ENCODE measurements at regions not wholly inside any gene's neighbourhood (a gene's known extent, or its start where the extent isn't known, plus 50 kb on each side); places are given as distances from the start of the nearest gene placed in this dataset.

DNA sequence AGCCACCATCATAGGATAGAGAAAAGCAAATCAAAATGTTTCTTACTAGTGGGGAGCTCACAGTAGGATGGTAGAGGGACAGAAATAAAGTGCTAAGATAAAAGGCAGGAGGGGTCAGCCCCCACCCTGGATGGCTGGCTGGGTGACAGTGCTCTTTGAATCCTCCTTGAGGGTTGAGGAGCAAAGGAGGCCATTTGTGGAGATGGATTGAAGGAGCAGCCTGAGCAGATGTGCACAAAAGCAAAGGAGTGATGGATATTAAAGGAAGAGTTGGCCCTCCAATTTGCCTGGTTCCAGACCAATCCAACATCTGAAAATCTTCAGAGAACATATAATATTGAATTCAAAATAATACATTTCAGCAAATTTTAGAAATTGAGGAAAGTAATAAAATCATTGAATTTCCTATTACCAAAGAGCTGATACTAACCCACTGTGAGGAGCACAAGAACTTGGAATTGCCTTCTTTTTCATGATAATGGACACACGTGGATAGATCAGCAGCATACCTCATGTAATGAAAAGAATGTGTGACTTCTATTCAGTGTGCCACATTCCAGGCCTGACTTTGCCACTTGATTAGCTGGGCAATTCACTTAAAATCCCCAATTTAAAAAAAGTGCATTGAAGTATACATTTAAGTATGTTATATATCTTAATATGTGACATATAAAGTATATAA is 287.0 kb downstream of the FAT3 start:
- H3K27me3 ChIP-seq: no peaks in the 10 kb centered on the region
- H3K4me3 ChIP-seq: no peak overlapping the region
- TF ChIP-seq, protein P1, sequence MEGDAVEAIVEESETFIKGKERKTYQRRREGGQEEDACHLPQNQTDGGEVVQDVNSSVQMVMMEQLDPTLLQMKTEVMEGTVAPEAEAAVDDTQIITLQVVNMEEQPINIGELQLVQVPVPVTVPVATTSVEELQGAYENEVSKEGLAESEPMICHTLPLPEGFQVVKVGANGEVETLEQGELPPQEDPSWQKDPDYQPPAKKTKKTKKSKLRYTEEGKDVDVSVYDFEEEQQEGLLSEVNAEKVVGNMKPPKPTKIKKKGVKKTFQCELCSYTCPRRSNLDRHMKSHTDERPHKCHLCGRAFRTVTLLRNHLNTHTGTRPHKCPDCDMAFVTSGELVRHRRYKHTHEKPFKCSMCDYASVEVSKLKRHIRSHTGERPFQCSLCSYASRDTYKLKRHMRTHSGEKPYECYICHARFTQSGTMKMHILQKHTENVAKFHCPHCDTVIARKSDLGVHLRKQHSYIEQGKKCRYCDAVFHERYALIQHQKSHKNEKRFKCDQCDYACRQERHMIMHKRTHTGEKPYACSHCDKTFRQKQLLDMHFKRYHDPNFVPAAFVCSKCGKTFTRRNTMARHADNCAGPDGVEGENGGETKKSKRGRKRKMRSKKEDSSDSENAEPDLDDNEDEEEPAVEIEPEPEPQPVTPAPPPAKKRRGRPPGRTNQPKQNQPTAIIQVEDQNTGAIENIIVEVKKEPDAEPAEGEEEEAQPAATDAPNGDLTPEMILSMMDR (IDR thresholded peaks at IDR 0.05): no peak
- no peaks in the 10 kb centered on the region for H3K36me3 ChIP-seq
- no peak for DNase-seq (ENCODE audit: low spot score)
- peaks cover 0 to 2% of the 10 kb centered on the region in 2 donors for H3K9me3 ChIP-seq
- H3K4me1 ChIP-seq: no peaks in the 10 kb centered on the region
- no peak overlapping the region for H3K27ac ChIP-seq

DNA sequence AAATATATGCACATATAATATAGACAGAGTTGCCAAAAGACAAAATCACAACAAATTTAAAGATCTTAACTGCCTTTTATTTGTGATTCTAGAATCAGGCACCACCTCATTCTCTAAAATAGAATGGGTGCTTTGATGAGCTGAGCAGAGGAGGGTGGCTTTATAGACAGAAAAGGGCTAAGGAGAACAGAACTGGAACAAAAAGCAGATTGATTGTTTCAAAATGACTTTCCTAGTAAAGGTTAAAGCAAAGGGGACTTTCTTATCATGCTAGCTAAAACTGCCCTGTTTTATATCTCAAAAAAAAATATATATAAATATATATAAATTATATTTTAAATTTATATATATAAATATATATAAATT is 287.6 kb downstream of the FAT3 start:
- H3K9me3 ChIP-seq: peaks cover 0 to 7% of the 10 kb centered on the region in 2 donors

DNA sequence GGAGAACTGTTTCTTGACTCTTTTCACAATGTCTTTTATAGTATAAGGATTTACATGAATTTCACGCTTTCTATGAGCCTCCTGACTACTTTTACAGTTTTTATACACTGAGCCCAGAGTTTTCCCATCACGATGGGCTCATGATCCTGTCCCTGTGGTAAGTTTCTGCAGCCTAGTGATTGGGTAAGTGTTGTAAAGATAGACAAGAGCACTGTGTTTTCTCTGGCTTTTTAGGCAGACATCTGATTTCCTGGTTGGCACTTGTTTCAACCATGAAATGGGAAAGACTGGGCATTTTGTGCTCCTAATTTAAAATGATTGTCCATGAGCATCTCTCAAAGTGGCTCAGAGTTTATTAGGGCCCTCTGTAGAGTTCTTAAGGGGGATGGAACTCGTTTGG is 299.0 kb downstream of the FAT3 start:
- Histone ChIP-seq H3K4me1 (no peaks in the 10 kb centered on the region), H3K27ac (no peak overlapping the region), H3K36me3 (no peaks in the 10 kb centered on the region), H3K27me3 (no peaks in the 10 kb centered on the region), H3K9me3 (no peaks in the 10 kb centered on the region), H3K4me3 (no peak overlapping the region)
- TF ChIP-seq, protein P1 (IDR thresholded peaks at IDR 0.05): no peak
- no peak for DNase-seq (ENCODE audit: low spot score)

More for the DNA sequence above, 287.6 kb downstream of the FAT3 start:
- H3K4me3 ChIP-seq: no peak overlapping the region
- no peaks in the 10 kb centered on the region for H3K36me3 ChIP-seq
- DNase-seq (ENCODE audit: low spot score): no peak
- H3K27ac ChIP-seq: no peak overlapping the region
- H3K4me1 ChIP-seq: no peaks in the 10 kb centered on the region
- TF ChIP-seq, protein P1 (IDR thresholded peaks at IDR 0.05): no peak
- no peaks in the 10 kb centered on the region for H3K27me3 ChIP-seq

DNA sequence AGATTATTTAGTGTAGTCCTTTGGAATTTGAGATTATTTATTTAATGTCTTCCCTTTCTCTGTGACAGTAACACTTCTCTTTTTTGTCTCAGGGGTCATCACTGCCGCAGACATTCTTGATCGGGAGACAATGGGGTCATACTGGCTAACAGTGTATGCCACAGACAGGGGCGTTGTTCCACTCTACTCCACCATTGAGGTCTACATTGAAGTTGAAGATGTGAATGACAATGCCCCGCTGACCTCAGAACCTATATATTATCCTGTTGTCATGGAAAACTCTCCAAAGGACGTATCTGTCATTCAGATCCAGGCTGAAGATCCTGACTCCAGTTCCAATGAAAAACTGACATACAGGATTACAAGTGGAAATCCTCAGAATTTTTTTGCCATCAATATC is 299.9 kb downstream of the FAT3 start:
- no peaks in the 10 kb centered on the region for H3K27me3 ChIP-seq
- no peak overlapping the region for H3K27ac ChIP-seq
- TF ChIP-seq, protein P1 (IDR thresholded peaks at IDR 0.05): no peak
- no peaks in the 10 kb centered on the region for H3K4me1 ChIP-seq
- H3K36me3 ChIP-seq: no peaks in the 10 kb centered on the region
- no peaks in the 10 kb centered on the region for H3K9me3 ChIP-seq
- H3K4me3 ChIP-seq: no peak overlapping the region
- DNase-seq (ENCODE audit: low spot score): no peak

DNA sequence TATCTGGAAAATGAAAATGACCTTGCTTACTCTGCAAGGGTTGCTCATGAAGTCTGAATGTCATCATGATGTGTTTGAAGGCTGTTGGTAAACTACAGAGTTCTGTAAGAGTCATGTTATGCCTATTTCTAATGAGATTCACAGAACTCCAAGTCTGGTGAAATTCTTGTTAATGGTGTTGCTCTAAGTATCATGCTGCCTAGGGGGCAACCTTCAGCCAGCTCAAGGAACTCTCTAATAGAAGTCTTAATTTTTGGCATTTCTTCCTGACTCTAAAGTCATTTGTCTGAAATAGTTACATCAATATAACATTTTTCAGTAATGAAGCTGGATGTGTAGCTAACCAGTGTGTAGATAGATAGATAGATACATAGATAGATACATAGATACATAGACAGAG is 302.8 kb downstream of the FAT3 start:
- Histone ChIP-seq H3K4me3 (no peak overlapping the region), H3K9me3 (no peaks in the 10 kb centered on the region), H3K27me3 (no peaks in the 10 kb centered on the region), H3K4me1 (no peaks in the 10 kb centered on the region), H3K27ac (no peak overlapping the region), H3K36me3 (no peaks in the 10 kb centered on the region)
- DNase-seq (ENCODE audit: low spot score): no peak
- TF ChIP-seq, protein P1 (IDR thresholded peaks at IDR 0.05): no peak

DNA sequence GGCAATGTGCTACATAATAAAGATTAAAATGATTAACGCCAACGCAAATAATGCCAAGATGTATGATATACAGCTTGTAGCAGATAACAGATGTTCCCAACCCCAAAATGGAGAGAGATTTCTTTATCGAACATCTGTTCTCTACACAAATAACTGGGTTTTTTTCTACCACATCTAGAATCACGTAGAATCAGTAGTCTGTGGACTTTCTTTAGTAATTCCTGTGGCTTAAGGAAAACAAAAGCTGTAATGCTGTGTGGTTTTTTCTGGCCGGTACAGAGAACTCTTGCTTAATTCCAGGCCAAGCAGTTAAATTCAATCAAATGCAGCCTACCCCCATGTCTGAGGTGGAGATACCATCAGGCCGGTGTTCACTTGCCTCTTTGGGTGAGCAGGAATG is 303.4 kb downstream of the FAT3 start:
- Histone ChIP-seq H3K4me3 (no peak overlapping the region), H3K27ac (no peak overlapping the region), H3K9me3 (no peaks in the 10 kb centered on the region), H3K36me3 (no peaks in the 10 kb centered on the region), H3K27me3 (no peaks in the 10 kb centered on the region), H3K4me1 (no peaks in the 10 kb centered on the region)
- no peak for DNase-seq (ENCODE audit: low spot score)
- TF ChIP-seq, protein P1 (IDR thresholded peaks at IDR 0.05): no peak

Data from right atrium auricular region (tissue), 2 donors.